Neural cell (in vitro differentiated cells): ENCODE measurements at regions not wholly inside any gene's neighbourhood (a gene's known extent, or its start where the extent isn't known, plus 50 kb on each side); places are given as distances from the start of the nearest gene placed in this dataset.

Experiments used
- EP300 ChIP-seq: fragments of 450-650 bp; conservative IDR thresholded peaks from 2 replicates; pipeline ENCODE4 v1.6.1; 2014; ENCODE audit warnings: antibody characterized with exemption, mild to moderate bottlenecking, moderate library complexity; ENCODE audit not compliant: poor library complexity, severe bottlenecking
- EZH2 ChIP-seq: fragments of 200-600, 300-800 bp; shearing (Covaris generic), sonication (generic); IDR thresholded peaks from 2 replicates; pipeline ENCODE4 v1.6.1; 2014; ENCODE audit warnings: antibody characterized with exemption, low read length, borderline replicate concordance, mild to moderate bottlenecking; ENCODE audit not compliant: insufficient read depth, poor library complexity, severe bottlenecking
- MXI1 ChIP-seq: fragments of 450-650 bp; conservative IDR thresholded peaks from 2 replicates; pipeline ENCODE4 v1.6.1; 2014; ENCODE audit warnings: antibody characterized with exemption, mild to moderate bottlenecking; ENCODE audit not compliant: poor library complexity, severe bottlenecking
- POLR2AphosphoS5 ChIP-seq: IDR thresholded peaks from 2 replicates; pipeline ENCODE4 v1.6.1; 2012
- RAD21 ChIP-seq: fragments of 450-650 bp; conservative IDR thresholded peaks from 2 replicates; pipeline ENCODE4 v1.6.1; 2014; ENCODE audit warnings: antibody characterized with exemption, mild to moderate bottlenecking, moderate library complexity
- SMC3 ChIP-seq: fragments of 450-650 bp; conservative IDR thresholded peaks from 2 replicates; pipeline ENCODE4 v1.6.1; 2014; ENCODE audit warnings: antibody characterized with exemption, mild to moderate bottlenecking, moderate library complexity; ENCODE audit not compliant: poor library complexity
- TF ChIP-seq, protein P1 (sequence below): fragments of 450-650 bp; IDR thresholded peaks from 2 replicates; pipeline ENCODE4 v1.5.1; 2014; ENCODE audit warnings: antibody characterized with exemption, mild to moderate bottlenecking, moderate library complexity; ENCODE audit not compliant: poor library complexity, severe bottlenecking
- TF ChIP-seq, protein P2 (sequence below): IDR thresholded peaks from 2 replicates; pipeline ENCODE4 v1.6.1; 2012; ENCODE audit warnings: borderline replicate concordance

DNA sequence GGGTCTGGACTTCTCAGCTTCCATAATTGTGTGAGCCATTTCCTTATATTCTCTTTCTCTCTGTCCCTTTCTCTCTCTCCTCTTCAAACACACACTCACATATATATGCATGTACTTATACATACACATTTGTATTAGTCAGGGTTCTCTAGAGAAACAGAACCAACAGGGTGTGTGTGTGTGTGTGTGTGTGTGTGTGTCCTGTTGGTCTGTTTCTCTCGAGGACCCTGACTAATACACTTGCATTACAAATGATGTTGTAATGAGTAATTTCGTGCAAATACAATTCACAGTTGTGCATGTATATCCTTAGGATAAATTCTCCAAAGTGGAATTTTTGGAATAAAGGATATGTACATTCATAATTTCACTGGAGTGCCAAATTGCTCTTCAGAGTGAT lies 115.3 kb downstream of the NPIPB5 start:
- no peak for TF ChIP-seq EZH2
- TF ChIP-seq, protein P1, sequence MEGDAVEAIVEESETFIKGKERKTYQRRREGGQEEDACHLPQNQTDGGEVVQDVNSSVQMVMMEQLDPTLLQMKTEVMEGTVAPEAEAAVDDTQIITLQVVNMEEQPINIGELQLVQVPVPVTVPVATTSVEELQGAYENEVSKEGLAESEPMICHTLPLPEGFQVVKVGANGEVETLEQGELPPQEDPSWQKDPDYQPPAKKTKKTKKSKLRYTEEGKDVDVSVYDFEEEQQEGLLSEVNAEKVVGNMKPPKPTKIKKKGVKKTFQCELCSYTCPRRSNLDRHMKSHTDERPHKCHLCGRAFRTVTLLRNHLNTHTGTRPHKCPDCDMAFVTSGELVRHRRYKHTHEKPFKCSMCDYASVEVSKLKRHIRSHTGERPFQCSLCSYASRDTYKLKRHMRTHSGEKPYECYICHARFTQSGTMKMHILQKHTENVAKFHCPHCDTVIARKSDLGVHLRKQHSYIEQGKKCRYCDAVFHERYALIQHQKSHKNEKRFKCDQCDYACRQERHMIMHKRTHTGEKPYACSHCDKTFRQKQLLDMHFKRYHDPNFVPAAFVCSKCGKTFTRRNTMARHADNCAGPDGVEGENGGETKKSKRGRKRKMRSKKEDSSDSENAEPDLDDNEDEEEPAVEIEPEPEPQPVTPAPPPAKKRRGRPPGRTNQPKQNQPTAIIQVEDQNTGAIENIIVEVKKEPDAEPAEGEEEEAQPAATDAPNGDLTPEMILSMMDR, result no peak
- no peak for TF ChIP-seq POLR2AphosphoS5
- TF ChIP-seq, protein P2, sequence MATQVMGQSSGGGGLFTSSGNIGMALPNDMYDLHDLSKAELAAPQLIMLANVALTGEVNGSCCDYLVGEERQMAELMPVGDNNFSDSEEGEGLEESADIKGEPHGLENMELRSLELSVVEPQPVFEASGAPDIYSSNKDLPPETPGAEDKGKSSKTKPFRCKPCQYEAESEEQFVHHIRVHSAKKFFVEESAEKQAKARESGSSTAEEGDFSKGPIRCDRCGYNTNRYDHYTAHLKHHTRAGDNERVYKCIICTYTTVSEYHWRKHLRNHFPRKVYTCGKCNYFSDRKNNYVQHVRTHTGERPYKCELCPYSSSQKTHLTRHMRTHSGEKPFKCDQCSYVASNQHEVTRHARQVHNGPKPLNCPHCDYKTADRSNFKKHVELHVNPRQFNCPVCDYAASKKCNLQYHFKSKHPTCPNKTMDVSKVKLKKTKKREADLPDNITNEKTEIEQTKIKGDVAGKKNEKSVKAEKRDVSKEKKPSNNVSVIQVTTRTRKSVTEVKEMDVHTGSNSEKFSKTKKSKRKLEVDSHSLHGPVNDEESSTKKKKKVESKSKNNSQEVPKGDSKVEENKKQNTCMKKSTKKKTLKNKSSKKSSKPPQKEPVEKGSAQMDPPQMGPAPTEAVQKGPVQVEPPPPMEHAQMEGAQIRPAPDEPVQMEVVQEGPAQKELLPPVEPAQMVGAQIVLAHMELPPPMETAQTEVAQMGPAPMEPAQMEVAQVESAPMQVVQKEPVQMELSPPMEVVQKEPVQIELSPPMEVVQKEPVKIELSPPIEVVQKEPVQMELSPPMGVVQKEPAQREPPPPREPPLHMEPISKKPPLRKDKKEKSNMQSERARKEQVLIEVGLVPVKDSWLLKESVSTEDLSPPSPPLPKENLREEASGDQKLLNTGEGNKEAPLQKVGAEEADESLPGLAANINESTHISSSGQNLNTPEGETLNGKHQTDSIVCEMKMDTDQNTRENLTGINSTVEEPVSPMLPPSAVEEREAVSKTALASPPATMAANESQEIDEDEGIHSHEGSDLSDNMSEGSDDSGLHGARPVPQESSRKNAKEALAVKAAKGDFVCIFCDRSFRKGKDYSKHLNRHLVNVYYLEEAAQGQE, result no peak
- no peak for TF ChIP-seq SMC3
- TF ChIP-seq RAD21, result no peak
- no peak for TF ChIP-seq EP300
- TF ChIP-seq MXI1, result no peak
